ENCODE measurements at regions not wholly inside any gene's neighbourhood (a gene's known extent, or its start where the extent isn't known, plus 50 kb on each side); places are given as distances from the start of the nearest gene placed in this dataset.

DNA sequence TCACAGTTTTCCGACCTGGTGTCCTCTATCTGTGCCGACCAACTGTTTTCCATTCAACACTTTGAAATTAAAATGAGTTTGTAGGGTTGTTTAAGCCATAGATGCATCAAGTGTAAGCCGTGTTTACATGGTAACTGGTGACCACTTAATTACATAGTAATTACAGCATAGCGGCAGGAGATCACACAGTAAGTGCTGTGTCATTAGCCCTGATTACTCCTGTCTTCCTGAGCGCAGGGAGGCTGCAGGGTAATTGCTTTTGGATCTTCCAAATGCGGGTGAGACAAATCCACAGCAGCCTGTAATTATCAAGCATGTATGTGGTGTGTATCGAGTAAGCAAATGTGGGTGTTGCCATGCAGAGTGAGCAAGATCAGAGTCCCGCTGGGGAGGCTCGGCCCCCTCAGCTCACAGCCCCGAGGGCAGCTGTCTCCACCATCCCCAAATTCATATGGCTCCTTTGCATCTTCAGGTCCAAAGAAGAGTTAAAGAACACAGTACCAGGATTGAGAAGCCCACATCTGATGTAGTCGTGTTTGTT, 71.5 kb upstream of the HDAC4 start (continued):
- no peak for TF ChIP-seq HES1 (IDR thresholded peaks at IDR 0.05; ENCODE audit: low read depth)
- TF ChIP-seq, protein P1, sequence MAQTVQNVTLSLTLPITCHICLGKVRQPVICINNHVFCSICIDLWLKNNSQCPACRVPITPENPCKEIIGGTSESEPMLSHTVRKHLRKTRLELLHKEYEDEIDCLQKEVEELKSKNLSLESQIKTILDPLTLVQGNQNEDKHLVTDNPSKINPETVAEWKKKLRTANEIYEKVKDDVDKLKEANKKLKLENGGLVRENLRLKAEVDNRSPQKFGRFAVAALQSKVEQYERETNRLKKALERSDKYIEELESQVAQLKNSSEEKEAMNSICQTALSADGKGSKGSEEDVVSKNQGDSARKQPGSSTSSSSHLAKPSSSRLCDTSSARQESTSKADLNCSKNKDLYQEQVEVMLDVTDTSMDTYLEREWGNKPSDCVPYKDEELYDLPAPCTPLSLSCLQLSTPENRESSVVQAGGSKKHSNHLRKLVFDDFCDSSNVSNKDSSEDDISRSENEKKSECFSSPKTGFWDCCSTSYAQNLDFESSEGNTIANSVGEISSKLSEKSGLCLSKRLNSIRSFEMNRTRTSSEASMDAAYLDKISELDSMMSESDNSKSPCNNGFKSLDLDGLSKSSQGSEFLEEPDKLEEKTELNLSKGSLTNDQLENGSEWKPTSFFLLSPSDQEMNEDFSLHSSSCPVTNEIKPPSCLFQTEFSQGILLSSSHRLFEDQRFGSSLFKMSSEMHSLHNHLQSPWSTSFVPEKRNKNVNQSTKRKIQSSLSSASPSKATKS (CRISPR knock-in tag; IDR thresholded peaks at IDR 0.05) = no peak
- no peak for TF ChIP-seq SMAD3 (CRISPR knock-in tag; conservative IDR thresholded peaks at IDR 0.05)
- no peak for TF ChIP-seq ZNF77 (CRISPR knock-in tag; IDR thresholded peaks at IDR 0.05)
- no peak for TF ChIP-seq PYGO2 (tag; IDR thresholded peaks at IDR 0.05)
- TF ChIP-seq, protein P2, sequence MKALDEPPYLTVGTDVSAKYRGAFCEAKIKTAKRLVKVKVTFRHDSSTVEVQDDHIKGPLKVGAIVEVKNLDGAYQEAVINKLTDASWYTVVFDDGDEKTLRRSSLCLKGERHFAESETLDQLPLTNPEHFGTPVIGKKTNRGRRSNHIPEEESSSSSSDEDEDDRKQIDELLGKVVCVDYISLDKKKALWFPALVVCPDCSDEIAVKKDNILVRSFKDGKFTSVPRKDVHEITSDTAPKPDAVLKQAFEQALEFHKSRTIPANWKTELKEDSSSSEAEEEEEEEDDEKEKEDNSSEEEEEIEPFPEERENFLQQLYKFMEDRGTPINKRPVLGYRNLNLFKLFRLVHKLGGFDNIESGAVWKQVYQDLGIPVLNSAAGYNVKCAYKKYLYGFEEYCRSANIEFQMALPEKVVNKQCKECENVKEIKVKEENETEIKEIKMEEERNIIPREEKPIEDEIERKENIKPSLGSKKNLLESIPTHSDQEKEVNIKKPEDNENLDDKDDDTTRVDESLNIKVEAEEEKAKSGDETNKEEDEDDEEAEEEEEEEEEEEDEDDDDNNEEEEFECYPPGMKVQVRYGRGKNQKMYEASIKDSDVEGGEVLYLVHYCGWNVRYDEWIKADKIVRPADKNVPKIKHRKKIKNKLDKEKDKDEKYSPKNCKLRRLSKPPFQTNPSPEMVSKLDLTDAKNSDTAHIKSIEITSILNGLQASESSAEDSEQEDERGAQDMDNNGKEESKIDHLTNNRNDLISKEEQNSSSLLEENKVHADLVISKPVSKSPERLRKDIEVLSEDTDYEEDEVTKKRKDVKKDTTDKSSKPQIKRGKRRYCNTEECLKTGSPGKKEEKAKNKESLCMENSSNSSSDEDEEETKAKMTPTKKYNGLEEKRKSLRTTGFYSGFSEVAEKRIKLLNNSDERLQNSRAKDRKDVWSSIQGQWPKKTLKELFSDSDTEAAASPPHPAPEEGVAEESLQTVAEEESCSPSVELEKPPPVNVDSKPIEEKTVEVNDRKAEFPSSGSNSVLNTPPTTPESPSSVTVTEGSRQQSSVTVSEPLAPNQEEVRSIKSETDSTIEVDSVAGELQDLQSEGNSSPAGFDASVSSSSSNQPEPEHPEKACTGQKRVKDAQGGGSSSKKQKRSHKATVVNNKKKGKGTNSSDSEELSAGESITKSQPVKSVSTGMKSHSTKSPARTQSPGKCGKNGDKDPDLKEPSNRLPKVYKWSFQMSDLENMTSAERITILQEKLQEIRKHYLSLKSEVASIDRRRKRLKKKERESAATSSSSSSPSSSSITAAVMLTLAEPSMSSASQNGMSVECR (CRISPR knock-in tag; IDR thresholded peaks at IDR 0.05) = no peak
- no peak for TF ChIP-seq ZNF699 (CRISPR knock-in tag; IDR thresholded peaks at IDR 0.05; ENCODE audit: insufficient replicate concordance)
- TF ChIP-seq FOXA3 (CRISPR knock-in tag; conservative IDR thresholded peaks at IDR 0.05 in 1 of 2, IDR thresholded peaks at IDR 0.05 in 1 of 2) = no peak
